HL-60 (cell line): ENCODE measurements at regions not wholly inside any gene's neighbourhood (a gene's known extent, or its start where the extent isn't known, plus 50 kb on each side); places are given as distances from the start of the nearest gene placed in this dataset.

Experiments
- DNase-seq, 2 experiments: peaks; one replicate each; pipeline ENCODE4 v3.0.0-alpha.2; 2010 to 2020; ENCODE audit warnings: low read depth in 1 of 2, low spot score in 1 of 2
- H3K27ac ChIP-seq: fragments of 250-450 bp; sonication (Bioruptor Pico); replicated peaks from 2 replicates; pipeline ENCODE4 v1.5.1; 2020; ENCODE audit warnings: mild to moderate bottlenecking, moderate library complexity
- H3K27me3 ChIP-seq: fragments of 250-450 bp; sonication (Bioruptor Pico); 2 replicates; pipeline ENCODE4 v1.5.1; 2021; ENCODE audit warnings: mild to moderate bottlenecking, moderate library complexity; ENCODE audit not compliant: insufficient read depth, poor library complexity, severe bottlenecking
- H3K4me3 ChIP-seq: replicated peaks from 2 replicates; pipeline ENCODE4 v1.5.1; 2011; ENCODE audit warnings: mild to moderate bottlenecking, control low read depth, low read length; ENCODE audit not compliant: insufficient read depth
- GABPA ChIP-seq: IDR thresholded peaks from 2 replicates; pipeline ENCODE4 v1.6.1; 2012; ENCODE audit warnings: low read depth
- POLR2AphosphoS5 ChIP-seq: IDR thresholded peaks from 2 replicates; pipeline ENCODE4 v1.6.1; 2012; ENCODE audit warnings: low read depth
- SPI1 ChIP-seq: IDR thresholded peaks from 2 replicates; pipeline ENCODE4 v1.6.1; 2012; ENCODE audit warnings: low read depth, mild to moderate bottlenecking, borderline replicate concordance
- TF ChIP-seq, protein P1 (sequence below): IDR thresholded peaks from 2 replicates; pipeline ENCODE4 v1.6.1; 2012; ENCODE audit warnings: low read depth; ENCODE audit not compliant: insufficient replicate concordance
- TF ChIP-seq, protein P2 (sequence below): IDR thresholded peaks from one replicate; pipeline ENCODE4 v1.5.1; 2011; ENCODE audit warnings: low read length, control low read depth, inconsistent platforms; ENCODE audit not compliant: insufficient read depth

DNA sequence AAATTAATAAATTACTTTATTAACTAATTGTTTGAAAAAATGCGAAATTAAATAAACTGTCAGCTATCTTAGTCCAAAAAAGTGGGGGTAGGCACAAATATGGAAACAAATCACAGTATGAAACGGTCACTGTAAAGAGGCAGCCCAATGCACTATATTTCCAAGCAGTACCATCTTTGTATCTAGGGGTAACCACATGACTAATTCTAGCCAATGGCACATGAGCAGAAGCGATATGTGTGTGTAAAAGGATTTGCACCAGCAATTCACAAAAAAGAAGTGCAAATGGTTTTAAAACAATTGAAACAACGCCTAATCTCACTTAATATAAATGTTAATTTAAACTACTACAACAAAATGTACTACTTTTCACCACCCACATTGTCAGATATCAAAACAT is 129.5 kb upstream of the PRNP start:
- TF ChIP-seq GABPA (no peak), SPI1 (no peak), POLR2AphosphoS5 (no peak)
- TF ChIP-seq, protein P1, sequence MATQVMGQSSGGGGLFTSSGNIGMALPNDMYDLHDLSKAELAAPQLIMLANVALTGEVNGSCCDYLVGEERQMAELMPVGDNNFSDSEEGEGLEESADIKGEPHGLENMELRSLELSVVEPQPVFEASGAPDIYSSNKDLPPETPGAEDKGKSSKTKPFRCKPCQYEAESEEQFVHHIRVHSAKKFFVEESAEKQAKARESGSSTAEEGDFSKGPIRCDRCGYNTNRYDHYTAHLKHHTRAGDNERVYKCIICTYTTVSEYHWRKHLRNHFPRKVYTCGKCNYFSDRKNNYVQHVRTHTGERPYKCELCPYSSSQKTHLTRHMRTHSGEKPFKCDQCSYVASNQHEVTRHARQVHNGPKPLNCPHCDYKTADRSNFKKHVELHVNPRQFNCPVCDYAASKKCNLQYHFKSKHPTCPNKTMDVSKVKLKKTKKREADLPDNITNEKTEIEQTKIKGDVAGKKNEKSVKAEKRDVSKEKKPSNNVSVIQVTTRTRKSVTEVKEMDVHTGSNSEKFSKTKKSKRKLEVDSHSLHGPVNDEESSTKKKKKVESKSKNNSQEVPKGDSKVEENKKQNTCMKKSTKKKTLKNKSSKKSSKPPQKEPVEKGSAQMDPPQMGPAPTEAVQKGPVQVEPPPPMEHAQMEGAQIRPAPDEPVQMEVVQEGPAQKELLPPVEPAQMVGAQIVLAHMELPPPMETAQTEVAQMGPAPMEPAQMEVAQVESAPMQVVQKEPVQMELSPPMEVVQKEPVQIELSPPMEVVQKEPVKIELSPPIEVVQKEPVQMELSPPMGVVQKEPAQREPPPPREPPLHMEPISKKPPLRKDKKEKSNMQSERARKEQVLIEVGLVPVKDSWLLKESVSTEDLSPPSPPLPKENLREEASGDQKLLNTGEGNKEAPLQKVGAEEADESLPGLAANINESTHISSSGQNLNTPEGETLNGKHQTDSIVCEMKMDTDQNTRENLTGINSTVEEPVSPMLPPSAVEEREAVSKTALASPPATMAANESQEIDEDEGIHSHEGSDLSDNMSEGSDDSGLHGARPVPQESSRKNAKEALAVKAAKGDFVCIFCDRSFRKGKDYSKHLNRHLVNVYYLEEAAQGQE, result no peak
- H3K4me3 ChIP-seq, result no peak overlapping the region
- H3K27ac ChIP-seq, result no peak overlapping the region
- DNase-seq, result no peak
- H3K27me3 ChIP-seq, result no peaks in the 10 kb centered on the region

- no peak overlapping the region for H3K27ac ChIP-seq
- TF ChIP-seq GABPA, result no peak
- TF ChIP-seq, protein P1, result no peak
- TF ChIP-seq, protein P2, sequence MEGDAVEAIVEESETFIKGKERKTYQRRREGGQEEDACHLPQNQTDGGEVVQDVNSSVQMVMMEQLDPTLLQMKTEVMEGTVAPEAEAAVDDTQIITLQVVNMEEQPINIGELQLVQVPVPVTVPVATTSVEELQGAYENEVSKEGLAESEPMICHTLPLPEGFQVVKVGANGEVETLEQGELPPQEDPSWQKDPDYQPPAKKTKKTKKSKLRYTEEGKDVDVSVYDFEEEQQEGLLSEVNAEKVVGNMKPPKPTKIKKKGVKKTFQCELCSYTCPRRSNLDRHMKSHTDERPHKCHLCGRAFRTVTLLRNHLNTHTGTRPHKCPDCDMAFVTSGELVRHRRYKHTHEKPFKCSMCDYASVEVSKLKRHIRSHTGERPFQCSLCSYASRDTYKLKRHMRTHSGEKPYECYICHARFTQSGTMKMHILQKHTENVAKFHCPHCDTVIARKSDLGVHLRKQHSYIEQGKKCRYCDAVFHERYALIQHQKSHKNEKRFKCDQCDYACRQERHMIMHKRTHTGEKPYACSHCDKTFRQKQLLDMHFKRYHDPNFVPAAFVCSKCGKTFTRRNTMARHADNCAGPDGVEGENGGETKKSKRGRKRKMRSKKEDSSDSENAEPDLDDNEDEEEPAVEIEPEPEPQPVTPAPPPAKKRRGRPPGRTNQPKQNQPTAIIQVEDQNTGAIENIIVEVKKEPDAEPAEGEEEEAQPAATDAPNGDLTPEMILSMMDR, result no peak
- no peak for TF ChIP-seq SPI1
- TF ChIP-seq POLR2AphosphoS5, result no peak
- no peaks in the 10 kb centered on the region for H3K27me3 ChIP-seq
- DNase-seq, result no peak
- no peak overlapping the region for H3K4me3 ChIP-seq
Measured at GRCh38 chr20:4555188-4555890, 130.9 kb upstream of the PRNP start.

- Histone ChIP-seq H3K4me3 (no peak overlapping the region), H3K27ac (no peak overlapping the region), H3K27me3 (no peaks in the 10 kb centered on the region)
- TF ChIP-seq SPI1, result no peak
- TF ChIP-seq, protein P1, result no peak
- TF ChIP-seq, protein P2, result no peak
- TF ChIP-seq POLR2AphosphoS5, result no peak
- no peak for TF ChIP-seq GABPA
- DNase-seq, result no peak
Measured at GRCh38 chr20:4554346-4554745, 131.9 kb upstream of the PRNP start.
